Ammon's horn (tissue), 1 donor: ENCODE measurements at regions not wholly inside any gene's neighbourhood (a gene's known extent, or its start where the extent isn't known, plus 50 kb on each side); places are given as distances from the start of the nearest gene placed in this dataset.
"Not testable (repeated sequence)": the region's sequence is repeated elsewhere in the genome, so short reads cannot be mapped to it uniquely, and the experiment has no call there.

ENCODE experiments used
- DNase-seq: peaks from one replicate; pipeline ENCODE4 v3.0.0-alpha.2; 2016; ENCODE audit warnings: low spot score

- DNase-seq, result no peak
These were observed 563.9 kb downstream of the DACH1 start for GRCh38 chr13:71303144-71303543.

- no peak for DNase-seq
These were observed 566.4 kb downstream of the DACH1 start for GRCh38 chr13:71300602-71301001.

DNA sequence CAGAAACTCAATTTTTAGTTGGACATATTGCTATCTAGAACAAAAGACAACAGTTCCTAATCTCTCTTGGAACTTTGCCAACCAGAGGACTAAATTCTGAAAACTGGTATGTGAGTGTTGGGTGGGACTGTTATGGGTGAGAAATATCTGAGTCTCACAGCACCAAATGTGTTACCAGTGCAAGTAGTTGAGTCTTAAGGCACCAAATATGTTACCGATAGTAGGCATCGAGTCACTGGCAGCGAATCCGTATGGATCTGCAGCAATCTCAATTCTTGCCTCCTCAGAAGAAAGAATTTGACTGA lies 575.2 kb downstream of the DACH1 start:
- DNase-seq, result no peak

DNA sequence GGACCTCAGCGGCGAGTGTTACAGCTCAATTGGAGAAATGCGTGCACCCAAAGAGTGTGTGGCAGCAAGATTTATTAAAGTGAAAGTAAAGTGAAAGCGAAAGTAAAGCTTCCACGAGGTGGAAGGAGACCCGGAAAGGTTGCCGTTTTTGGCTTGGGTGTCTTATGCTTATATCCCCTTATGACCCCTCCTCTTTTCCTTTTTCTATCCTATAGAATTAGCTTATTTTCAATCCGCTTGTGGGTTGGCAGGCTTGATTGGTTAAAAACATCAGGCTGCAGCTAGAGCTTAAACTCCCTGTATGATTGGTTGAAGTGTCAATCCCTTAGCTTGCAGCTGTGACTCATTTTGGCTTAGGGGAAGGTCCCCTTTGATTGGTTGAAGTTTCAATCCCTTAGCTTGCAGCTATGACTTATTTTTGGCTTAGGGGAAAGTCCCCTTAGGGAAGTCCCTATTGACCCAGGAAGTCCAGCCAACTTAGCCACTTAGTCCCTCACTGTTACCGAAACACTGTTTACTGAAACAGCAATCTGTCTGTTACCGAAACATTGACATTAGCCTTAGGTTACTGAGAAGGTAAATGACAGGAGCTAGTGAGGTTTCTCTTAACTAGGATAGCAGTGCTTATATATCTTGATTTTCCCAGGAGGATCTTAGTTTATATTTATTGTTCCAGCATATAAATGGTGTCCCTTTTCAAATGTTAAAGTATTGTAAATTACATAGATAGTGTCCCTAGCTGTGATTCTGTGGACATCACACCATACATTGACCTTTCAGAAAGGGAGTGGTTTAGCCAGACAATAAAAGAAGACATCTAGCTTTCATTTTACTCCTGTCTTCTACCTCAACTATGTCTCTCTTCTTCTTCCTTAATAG lies 575.8 kb downstream of the DACH1 start:
- peak; percentile 40 for DNase-seq

GRCh38 chr13:71289980-71290379 lies 577.0 kb downstream of the DACH1 start:
- not testable (repeated sequence) for DNase-seq

GRCh38 chr13:71285700-71286099 lies 581.3 kb downstream of the DACH1 start:
- no peak for DNase-seq

DNA sequence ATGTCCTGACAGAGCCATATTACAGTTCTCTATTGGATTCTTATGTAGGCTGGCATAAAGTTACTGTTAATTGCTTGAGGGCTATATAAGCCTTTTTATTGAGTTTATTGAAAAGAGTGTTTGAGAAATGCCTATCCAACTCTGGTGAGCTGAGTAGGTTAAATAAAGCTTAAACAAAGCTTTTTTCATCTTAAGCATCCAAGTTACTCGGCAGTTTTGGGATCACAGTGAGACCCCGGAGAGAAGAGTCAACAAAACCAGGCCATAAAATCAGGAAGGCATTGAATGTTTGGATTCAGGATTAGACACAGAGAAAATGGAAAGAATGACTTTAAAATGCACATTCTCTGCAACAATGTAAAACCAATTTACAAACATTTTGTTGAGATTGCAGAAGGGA lies 588.5 kb downstream of the DACH1 start:
- no peak for DNase-seq

DNA sequence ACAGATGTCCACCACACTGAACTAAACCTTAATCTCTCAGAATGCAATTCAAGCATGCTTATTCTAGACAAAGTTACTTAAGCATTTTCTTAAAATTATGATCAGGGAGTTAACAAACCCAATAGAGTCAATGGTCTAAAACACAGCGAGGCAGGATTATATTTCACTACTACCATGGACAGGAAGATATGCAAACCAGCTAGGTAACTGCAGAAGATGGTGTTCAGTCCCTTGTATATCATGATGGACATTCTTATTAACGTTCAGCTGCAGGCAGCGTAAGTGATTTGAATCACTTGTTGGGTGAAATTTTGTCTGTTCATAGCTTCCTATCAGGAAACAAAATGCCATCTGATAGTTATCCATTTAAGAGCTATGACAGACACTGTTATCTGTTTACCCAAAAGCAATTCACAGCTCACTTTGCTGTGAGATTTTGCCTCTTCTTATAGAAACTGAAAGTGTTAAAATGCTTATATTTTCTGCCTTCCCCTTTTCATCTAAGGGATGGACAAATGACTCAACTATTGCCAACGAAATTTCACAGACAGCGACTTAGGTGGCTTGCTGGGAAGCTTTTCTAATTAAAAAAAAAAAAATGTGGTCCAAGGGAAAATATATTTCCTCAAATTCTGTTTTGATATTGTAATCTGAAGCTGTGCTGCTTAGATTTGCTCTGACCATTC lies 591.9 kb downstream of the DACH1 start:
- no peak for DNase-seq

DNA sequence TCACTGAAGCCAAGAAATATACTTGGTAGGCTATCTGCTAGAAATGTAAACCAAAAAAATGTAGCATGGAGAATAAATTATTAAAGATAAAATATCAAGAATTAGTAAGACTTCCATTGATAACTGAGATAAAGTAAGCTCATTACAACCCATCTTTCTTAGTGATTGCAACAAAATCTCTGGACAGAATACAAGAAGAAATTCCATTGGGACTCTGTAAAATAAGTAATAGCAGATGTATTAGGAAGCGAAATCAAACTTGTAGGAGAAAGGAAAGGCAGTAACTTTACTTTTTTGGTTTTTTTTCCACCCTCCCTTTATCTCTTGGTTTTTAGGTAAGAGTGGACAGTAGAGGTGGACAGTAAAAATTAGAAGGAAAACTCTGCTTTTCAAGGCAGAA lies 605.7 kb downstream of the DACH1 start:
- DNase-seq, result no peak

GRCh38 chr13:71260246-71260645 lies 606.8 kb downstream of the DACH1 start:
- no peak for DNase-seq

DNA sequence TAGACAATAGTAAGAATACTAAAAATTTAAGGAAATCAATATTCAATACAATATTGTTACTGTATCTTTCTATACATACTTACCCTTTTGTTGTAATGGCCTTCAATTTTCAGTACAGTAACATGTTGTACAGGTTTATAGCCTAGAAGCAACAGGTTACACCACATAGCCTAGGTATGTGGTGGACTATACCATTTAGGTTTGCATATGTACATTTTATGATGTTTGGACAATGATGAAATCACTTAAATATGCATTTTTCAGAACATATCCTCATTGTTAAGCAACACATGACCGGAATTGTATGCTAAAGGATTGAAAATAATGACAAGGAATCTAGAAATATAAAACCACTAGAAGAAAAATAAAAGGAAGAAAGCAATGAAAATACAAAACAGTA lies 611.4 kb downstream of the DACH1 start:
- no peak for DNase-seq

DNA sequence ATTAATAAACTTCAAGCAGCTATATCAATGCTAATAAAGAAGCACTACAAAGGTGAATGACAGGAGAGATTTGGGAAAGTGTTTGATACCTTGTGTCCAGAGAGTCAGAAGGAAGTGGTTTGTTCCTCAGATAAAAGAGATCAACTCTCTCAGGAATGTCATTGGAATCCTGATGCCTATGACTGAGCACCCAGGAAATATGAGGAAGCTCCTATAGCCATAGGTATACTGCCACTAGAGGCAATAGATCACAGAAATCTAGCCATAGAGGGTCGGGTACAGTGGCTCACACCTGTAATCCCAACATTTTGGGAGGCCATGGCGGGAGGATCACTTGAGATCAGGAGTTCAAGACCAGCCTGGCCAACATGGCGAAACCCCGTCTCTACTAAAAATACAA lies 612.6 kb downstream of the DACH1 start:
- no peak for DNase-seq

GRCh38 chr13:71252184-71252704 lies 614.8 kb downstream of the DACH1 start:
- no peak for DNase-seq

DNA sequence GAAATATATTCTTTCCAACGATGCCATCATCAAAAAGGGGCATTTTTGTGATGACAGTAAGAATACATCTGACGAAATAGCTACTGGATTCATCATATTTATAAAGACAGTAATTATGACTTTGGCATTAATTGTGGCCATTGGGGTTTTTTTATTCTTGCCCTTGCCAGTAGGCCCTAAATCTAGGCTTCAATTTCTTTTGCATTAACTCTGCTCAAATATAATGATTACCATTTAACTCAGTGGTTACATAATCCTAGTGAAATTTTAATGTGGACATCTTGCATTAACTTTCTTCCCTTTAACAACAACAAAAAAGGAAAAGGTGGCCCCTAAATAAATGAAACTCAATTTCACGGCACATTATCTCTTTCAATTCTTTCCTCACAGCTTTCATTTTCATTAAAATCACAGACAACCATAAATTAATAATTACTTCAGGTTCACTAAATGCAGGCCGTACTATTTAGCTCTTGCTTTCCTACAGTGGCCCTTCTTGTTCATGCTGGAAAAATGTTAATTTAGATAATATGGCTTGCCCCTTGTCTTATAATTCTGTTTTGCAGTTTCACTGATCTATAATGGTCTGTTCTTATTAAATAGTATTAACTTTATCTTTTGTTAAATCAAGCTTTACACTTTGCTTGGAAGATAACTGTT lies 615.6 kb downstream of the DACH1 start:
- no peak for DNase-seq

DNA sequence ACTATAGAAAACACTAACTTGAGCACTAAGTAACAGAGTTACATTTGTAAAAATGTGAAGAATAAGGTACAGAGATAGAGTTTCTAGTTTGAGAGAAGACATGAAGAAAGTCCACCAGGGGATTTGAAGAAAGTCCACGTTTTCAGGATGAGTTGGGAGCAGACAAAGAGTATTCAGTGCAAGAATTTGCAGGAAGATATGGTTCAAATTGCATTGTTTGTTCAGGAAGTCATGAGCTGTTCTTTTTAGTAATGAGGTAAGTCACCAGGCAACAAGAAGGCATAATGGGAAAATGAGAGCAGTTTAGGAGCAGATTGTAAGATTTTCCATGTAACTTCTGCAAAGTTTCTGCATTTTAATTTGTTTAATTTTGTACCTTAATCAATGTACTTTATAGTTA lies 618.0 kb downstream of the DACH1 start:
- DNase-seq, result no peak

DNA sequence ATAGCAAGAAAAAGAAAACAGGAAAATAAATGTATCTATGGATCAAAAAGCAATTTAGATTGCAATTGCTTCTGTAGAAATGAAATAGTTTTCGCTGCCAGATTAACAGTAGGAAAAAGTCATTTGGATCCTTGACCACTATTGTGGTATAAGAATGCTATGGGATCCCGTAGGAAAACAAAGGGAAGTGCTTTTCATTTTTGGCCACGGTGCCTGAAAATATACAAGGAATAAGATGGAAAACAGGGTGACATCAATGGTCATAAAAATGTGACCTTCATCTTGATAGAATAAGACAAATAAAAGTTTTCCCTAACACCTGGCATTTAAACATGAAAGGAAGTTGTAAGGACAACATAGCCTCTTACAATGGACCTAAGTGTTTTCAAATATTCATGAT lies 622.8 kb downstream of the DACH1 start:
- no peak for DNase-seq

DNA sequence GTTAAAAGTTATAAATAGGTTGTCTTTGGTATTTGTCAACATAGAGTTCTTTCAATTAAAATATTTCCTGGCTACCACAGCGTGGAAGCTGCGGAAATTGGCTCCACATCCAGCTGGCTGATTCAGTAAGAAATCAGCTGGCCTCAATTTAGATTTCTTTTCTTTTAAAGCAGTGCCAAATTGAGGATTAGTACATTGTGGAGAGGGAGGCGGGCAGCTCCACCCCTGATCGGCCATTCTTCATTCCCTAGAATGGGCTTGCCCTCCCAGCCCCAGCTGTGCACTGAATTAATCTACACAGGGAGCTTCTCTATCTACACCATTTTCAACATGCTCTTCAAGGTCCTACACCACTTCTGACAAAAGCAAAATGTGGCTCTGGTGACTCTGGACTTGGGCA lies 624.8 kb downstream of the DACH1 start:
- peak; percentile 7 for DNase-seq

DNA sequence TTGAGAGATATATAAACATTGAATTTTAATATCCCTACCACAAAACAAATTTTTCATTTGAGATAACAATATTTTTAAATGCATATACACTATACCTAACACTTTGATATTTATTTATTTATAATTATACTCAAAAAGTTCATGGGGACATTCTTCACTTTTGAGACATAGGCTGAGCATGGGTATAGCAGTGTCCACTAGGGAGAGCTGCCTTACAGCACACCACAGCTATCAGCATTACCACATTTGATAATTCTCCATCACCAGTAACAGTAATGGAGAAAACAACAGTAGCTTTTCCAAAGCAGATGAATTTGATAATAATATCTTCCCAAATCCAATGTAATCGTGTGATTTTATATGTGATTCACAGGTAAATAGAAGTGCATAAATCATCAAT lies 626.1 kb downstream of the DACH1 start:
- DNase-seq, result peak; percentile 9

DNA sequence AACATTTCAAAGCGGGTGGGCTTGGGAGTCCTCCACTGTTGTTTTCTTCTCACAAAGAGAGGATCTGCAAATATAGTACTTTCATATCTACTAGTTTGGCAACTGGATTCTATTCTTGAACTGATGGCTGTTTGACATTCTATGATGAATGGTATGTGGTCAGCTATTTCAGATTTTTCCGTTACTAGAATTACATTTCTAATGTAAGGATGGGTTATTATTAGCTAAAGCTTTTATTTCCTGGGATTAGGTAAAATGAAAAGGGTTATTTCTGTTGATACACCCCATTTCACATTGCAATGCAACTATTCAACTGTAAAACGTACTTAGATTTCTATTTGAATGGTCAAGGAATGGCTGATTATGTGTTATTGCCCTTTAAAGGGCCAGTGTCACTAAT lies 629.7 kb downstream of the DACH1 start:
- DNase-seq, result no peak

- no peak for DNase-seq
These were observed 647.1 kb downstream of the DACH1 start for GRCh38 chr13:71219698-71220415.

- DNase-seq, result no peak
These were observed 648.0 kb downstream of the DACH1 start for GRCh38 chr13:71218960-71219359.

DNA sequence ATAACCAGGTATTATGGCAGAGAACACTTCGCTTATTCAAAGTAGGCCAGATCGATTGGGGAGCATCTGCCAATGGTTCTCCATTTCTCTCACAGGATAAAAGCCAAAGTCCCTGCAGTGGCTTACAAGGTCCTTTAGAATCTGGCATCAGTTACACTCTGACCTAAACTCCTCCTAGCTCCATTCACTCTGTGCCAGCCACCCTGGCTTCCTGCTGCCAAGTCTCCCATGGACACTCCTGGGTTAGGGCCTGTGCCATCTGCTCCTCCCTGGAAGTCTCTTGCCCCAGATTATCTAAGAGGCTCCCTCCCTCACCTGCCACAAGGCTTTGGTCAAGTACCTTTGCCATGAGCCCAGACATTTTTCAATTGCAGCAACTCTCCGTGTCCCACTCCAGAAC lies 649.2 kb downstream of the DACH1 start:
- DNase-seq, result no peak
